ENCODE measurements at regions not wholly inside any gene's neighbourhood (a gene's known extent, or its start where the extent isn't known, plus 50 kb on each side); places are given as distances from the start of the nearest gene placed in this dataset.

DNA sequence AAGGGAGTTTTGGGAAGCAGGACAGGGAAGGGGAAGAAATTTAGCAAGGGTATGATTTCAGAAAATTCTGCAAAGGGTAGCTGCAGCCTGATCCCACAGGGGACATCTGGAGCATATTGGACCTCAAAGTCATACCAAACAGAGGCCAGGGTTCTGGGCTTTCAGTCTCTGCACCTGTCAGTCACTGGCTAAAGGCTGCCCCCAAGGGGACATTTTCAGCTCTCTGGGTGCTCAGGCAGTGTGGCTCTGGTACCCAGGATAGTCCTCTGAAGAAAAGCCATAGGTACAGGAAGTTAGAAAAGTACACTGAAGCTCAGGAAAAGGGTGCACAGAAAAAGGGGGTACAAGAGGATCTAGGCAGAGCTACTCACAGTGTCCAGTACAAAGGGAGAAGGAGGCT lies 149.2 kb downstream of the INSIG2 start:
- no peak for DNase-seq (ENCODE audit: low read depth in 2 of 2)
- H3K4me3 ChIP-seq (replicated peaks in 1 of 2; ENCODE audit: low read depth in 2 of 2, low read length in 2 of 2), result no peak overlapping the region
- no peak for TF ChIP-seq CTCF (IDR thresholded peaks at IDR 0.05; ENCODE audit: low read depth, low read length)

GRCh38 chr2:118232796-118233195 lies 144.5 kb downstream of the INSIG2 start:
- no peak for DNase-seq (ENCODE audit: low read depth in 2 of 2)
- no peak for TF ChIP-seq CTCF (IDR thresholded peaks at IDR 0.05; ENCODE audit: low read depth, low read length)
- H3K4me3 ChIP-seq (replicated peaks in 1 of 2; ENCODE audit: low read depth in 2 of 2, low read length in 2 of 2), result no peak overlapping the region

DNA sequence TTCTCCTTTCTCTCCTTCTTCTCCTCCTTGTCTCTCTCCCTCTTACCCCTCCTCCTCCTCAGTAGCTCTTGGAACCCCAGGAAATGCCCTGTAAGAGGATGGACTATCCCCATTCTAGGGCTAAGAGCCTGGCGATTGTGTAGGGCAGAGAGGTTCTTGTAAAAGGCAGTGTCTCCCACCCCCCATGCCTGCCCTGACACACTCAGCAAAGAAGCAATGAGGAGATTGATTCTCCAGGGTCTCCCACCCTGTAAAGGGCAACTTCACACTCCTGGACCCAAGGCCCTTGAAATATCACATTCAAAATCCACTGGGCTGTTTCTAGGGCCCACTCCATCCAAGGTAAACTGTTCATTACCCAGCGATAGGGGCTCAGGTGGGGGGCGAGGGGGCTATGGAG lies 144.1 kb downstream of the INSIG2 start:
- no peak for TF ChIP-seq CTCF (IDR thresholded peaks at IDR 0.05; ENCODE audit: low read depth, low read length)
- no peak for DNase-seq (ENCODE audit: low read depth in 2 of 2)
- no peak overlapping the region for H3K4me3 ChIP-seq (replicated peaks in 1 of 2; ENCODE audit: low read depth in 2 of 2, low read length in 2 of 2)

DNA sequence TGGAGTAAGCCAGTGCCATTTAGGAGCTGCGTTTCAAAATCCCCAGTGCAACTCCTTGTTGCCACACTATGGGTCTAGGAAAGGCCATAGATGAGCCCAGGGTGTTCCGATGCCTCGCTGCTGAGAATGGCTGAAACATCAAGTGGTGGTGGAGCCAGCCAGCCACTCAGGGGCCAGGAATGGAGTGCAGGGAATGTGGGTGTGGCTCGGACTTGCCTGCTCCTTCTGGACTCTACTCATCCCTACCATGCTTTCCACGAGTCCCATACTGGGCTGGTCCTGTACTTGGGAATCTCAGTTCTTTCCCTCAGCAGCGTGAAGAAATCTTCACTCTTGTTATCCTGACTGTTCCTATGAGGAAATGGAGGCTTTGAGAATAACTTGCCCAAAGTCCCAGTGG lies 143.5 kb downstream of the INSIG2 start:
- no peak overlapping the region for H3K4me3 ChIP-seq (replicated peaks in 1 of 2; ENCODE audit: low read depth in 2 of 2, low read length in 2 of 2)
- no peak for DNase-seq (ENCODE audit: low read depth in 2 of 2)
- no peak for TF ChIP-seq CTCF (IDR thresholded peaks at IDR 0.05; ENCODE audit: low read depth, low read length)

- TF ChIP-seq CTCF (IDR thresholded peaks at IDR 0.05; ENCODE audit: low read depth, low read length), result no peak
- DNase-seq (ENCODE audit: low read depth in 2 of 2), result no peak
- H3K4me3 ChIP-seq (replicated peaks in 1 of 2; ENCODE audit: low read depth in 2 of 2, low read length in 2 of 2), result no peak overlapping the region
Observed at GRCh38 chr2:118227698-118228508, 139.6 kb downstream of the INSIG2 start.

GRCh38 chr2:118225666-118226065 lies 137.4 kb downstream of the INSIG2 start:
- DNase-seq (ENCODE audit: low read depth in 2 of 2), result no peak
- no peak overlapping the region for H3K4me3 ChIP-seq (replicated peaks in 1 of 2; ENCODE audit: low read depth in 2 of 2, low read length in 2 of 2)
- no peak for TF ChIP-seq CTCF (IDR thresholded peaks at IDR 0.05; ENCODE audit: low read depth, low read length)

GRCh38 chr2:118224895-118225311 lies 136.6 kb downstream of the INSIG2 start:
- TF ChIP-seq CTCF (IDR thresholded peaks at IDR 0.05; ENCODE audit: low read depth, low read length), result no peak
- H3K4me3 ChIP-seq (replicated peaks in 1 of 2; ENCODE audit: low read depth in 2 of 2, low read length in 2 of 2), result no peak overlapping the region
- no peak for DNase-seq (ENCODE audit: low read depth in 2 of 2)

Data from cardiac fibroblast (primary cell).